ENCODE measurements at regions not wholly inside any gene's neighbourhood (a gene's known extent, or its start where the extent isn't known, plus 50 kb on each side); places are given as distances from the start of the nearest gene placed in this dataset.

- DNase-seq (ENCODE audit: low read depth in 3 of 3, low spot score in 2 of 3): peak in 2 of 3 donors; percentile 60 to 71
Measured at GRCh38 chrX:2608638-2609430, 82.3 kb upstream of the CD99 start.

- DNase-seq (ENCODE audit: low read depth in 3 of 3, low spot score in 2 of 3): no peak
Measured at GRCh38 chrX:2607113-2607512, 84.0 kb upstream of the CD99 start.

GRCh38 chrX:2600564-2600963, 90.5 kb upstream of the CD99 start:
- DNase-seq (ENCODE audit: low read depth in 3 of 3, low spot score in 2 of 3): no peak

GRCh38 chrX:2596555-2597255, 94.4 kb upstream of the CD99 start:
- DNase-seq (ENCODE audit: low read depth in 3 of 3, low spot score in 2 of 3): no peak

- no peak for DNase-seq (ENCODE audit: low read depth in 3 of 3, low spot score in 2 of 3)
Measured at GRCh38 chrX:2596045-2596444, 95.0 kb upstream of the CD99 start.

GRCh38 chrX:2595258-2595657, 94.5 kb upstream of the DHRSX start:
- DNase-seq (ENCODE audit: low read depth in 3 of 3, low spot score in 2 of 3): no peak

- no peak for DNase-seq (ENCODE audit: low read depth in 3 of 3, low spot score in 2 of 3)
Measured at GRCh38 chrX:2594491-2594890, 93.7 kb upstream of the DHRSX start.

- no peak for DNase-seq (ENCODE audit: low read depth in 3 of 3, low spot score in 2 of 3)
Measured at GRCh38 chrX:2592279-2592678, 91.5 kb upstream of the DHRSX start.

GRCh38 chrX:2589186-2590020, 88.6 kb upstream of the DHRSX start:
- DNase-seq (ENCODE audit: low read depth in 3 of 3, low spot score in 2 of 3): no peak

GRCh38 chrX:2588049-2588448, 87.3 kb upstream of the DHRSX start:
- DNase-seq (ENCODE audit: low read depth in 3 of 3, low spot score in 2 of 3): no peak

- no peak for DNase-seq (ENCODE audit: low read depth in 3 of 3, low spot score in 2 of 3)
Measured at GRCh38 chrX:2587146-2587545, 86.4 kb upstream of the DHRSX start.

- DNase-seq (ENCODE audit: low read depth in 3 of 3, low spot score in 2 of 3): no peak
Measured at GRCh38 chrX:2585158-2585470, 84.3 kb upstream of the DHRSX start.

GRCh38 chrX:2584251-2585157, 83.7 kb upstream of the DHRSX start:
- DNase-seq (ENCODE audit: low read depth in 3 of 3, low spot score in 2 of 3): no peak

GRCh38 chrX:2583194-2584162, 82.7 kb upstream of the DHRSX start:
- no peak for DNase-seq (ENCODE audit: low read depth in 3 of 3, low spot score in 2 of 3)

GRCh38 chrX:2582667-2583066, 81.9 kb upstream of the DHRSX start:
- DNase-seq (ENCODE audit: low read depth in 3 of 3, low spot score in 2 of 3): no peak

GRCh38 chrX:2581296-2581695, 80.5 kb upstream of the DHRSX start:
- DNase-seq (ENCODE audit: low read depth in 3 of 3, low spot score in 2 of 3): no peak

GRCh38 chrX:2578864-2579263, 78.1 kb upstream of the DHRSX start:
- DNase-seq (ENCODE audit: low read depth in 3 of 3, low spot score in 2 of 3): no peak

GRCh38 chrX:2577844-2578466, 77.2 kb upstream of the DHRSX start:
- DNase-seq (ENCODE audit: low read depth in 3 of 3, low spot score in 2 of 3): no peak

GRCh38 chrX:2576793-2577192, 76.0 kb upstream of the DHRSX start:
- no peak for DNase-seq (ENCODE audit: low read depth in 3 of 3, low spot score in 2 of 3)
